K562 (cell line): ENCODE measurements at regions not wholly inside any gene's neighbourhood (a gene's known extent, or its start where the extent isn't known, plus 50 kb on each side); places are given as distances from the start of the nearest gene placed in this dataset.

Source experiments
- ATAC-seq: fragments of 200-7000 bp; cut with Tn5 transposase; 3 replicates; pipeline ENCODE4 v1.9.1; 2020; ENCODE audit warnings: moderate library complexity
- BruUV-seq: library from RNA; stranded (reverse); fragments of 400-500 nt; replicated peaks from 2 replicates; lab custom pipeline; 2021; lab: Mats Ljungman, UMichigan
- CTCF ChIA-PET: fragments of 300-600 bp; formaldehyde crosslinking; extraction: SDS; loops from one replicate; lab custom pipeline; 2021; ENCODE audit warnings: low intra/inter-chr PET ratio; lab: Yijun Ruan, JAX
- POLR2A ChIA-PET: fragments of 300-600, 350-650 bp; sonication (Branson Sonifier 250); formaldehyde crosslinking; extraction: SDS; loops from one replicate; lab custom pipeline; 2021; ENCODE audit warnings: antibody characterized with exemption, inconsistent platforms; lab: Yijun Ruan, JAX
- DNase-seq, 4 experiments: peaks; one replicate each; pipeline versions ENCODE4 v3.0.0 to v3.0.0-alpha.2; 2011 to 2018; ENCODE audit warnings: low spot score in 3 of 4, mixed read lengths in 3 of 4; ENCODE audit errors: extremely low read depth in 1 of 4
- FAIRE-seq: peaks from 2 replicates; lab custom pipeline; 2011; peaks lifted over from hg19 to GRCh38; lab: Jason Lieb, UNC
- H2AFZ ChIP-seq: 2 replicates; pipeline ENCODE4 v1.6.0; 2011; ENCODE audit warnings: low read depth, low read length, control low read depth, inconsistent platforms
- H3K27ac ChIP-seq: fragments of 200-600 bp; 3 replicates; pipeline ENCODE4 v1.8.0; 2011; ENCODE audit warnings: low read depth, mild to moderate bottlenecking, control low read depth, inconsistent platforms, low read length, moderate library complexity, mixed read lengths; ENCODE audit errors: extremely low read depth
- H3K27me3 ChIP-seq, 2 experiments: fragments of 300-600 bp in 1 of 2; 2 replicates in 1 of 2; 3 replicates in 1 of 2; pipeline versions ENCODE4 v1.6.0 to v1.8.0; 2011; ENCODE audit warnings: inconsistent platforms in 2 of 2, low read length in 2 of 2, mild to moderate bottlenecking in 1 of 2, mixed read lengths in 1 of 2, moderate library complexity in 1 of 2; ENCODE audit not compliant: control insufficient read depth in 2 of 2, insufficient read depth in 2 of 2
- H3K36me3 ChIP-seq: fragments of 300-600 bp; 3 replicates; pipeline ENCODE4 v1.8.0; 2011; ENCODE audit warnings: mild to moderate bottlenecking, low read length, inconsistent platforms; ENCODE audit not compliant: control insufficient read depth, insufficient read depth
- H3K4me1 ChIP-seq, 2 experiments: fragments of 200-600 bp in 1 of 2; replicated peaks in 1 of 2; 2 replicates in 1 of 2; 3 replicates in 1 of 2; pipeline versions ENCODE4 v1.5.1 to v1.8.0; 2011; ENCODE audit warnings: inconsistent platforms in 2 of 2, low read length in 2 of 2, mild to moderate bottlenecking in 1 of 2, mixed read lengths in 1 of 2, moderate library complexity in 1 of 2; ENCODE audit not compliant: control insufficient read depth in 2 of 2, insufficient read depth in 2 of 2
- H3K4me2 ChIP-seq: 2 replicates; pipeline ENCODE4 v1.6.1; 2011; ENCODE audit warnings: low read length, control low read depth, inconsistent platforms, mixed read lengths; ENCODE audit not compliant: insufficient read depth
- H3K4me3 ChIP-seq: fragments of 200-600 bp; sonication (generic), shearing (Covaris generic); 2 replicates; pipeline ENCODE4 v1.5.1; 2016; ENCODE audit warnings: control low read depth, inconsistent platforms
- H3K79me2 ChIP-seq: fragments of 200-600 bp; 3 replicates; pipeline ENCODE4 v1.8.0; 2011; ENCODE audit warnings: low read length, inconsistent platforms; ENCODE audit not compliant: control insufficient read depth, insufficient read depth
- H3K9ac ChIP-seq, 2 experiments: 2 replicates each; pipeline versions ENCODE4 v1.6.0 to v1.6.1; 2011; ENCODE audit warnings: low read depth in 2 of 2, low read length in 2 of 2, control low read depth in 1 of 2, inconsistent platforms in 1 of 2, mild to moderate bottlenecking in 1 of 2, mixed read lengths in 1 of 2; ENCODE audit not compliant: insufficient read depth in 1 of 2
- H3K9me1 ChIP-seq: one replicate; pipeline ENCODE4 v1.6.0; 2011; ENCODE audit warnings: inconsistent platforms, mild to moderate bottlenecking, low read length, moderate library complexity; ENCODE audit not compliant: control insufficient read depth, insufficient read depth
- H3K9me3 ChIP-seq: replicated peaks from 2 replicates; pipeline ENCODE4 v1.5.1; 2011; ENCODE audit warnings: low read depth, low read length, inconsistent platforms; ENCODE audit not compliant: control insufficient read depth, insufficient read depth
- H4K20me1 ChIP-seq: replicated peaks from 2 replicates; pipeline ENCODE4 v1.6.1; 2011; ENCODE audit warnings: low read length, inconsistent platforms, mixed read lengths; ENCODE audit not compliant: control insufficient read depth, insufficient read depth
- BACH1 ChIP-seq: fragments of 200-800 bp; sonication (Bioruptor generic); IDR thresholded peaks from 2 replicates; pipeline ENCODE4 v1.6.1; 2016; ENCODE audit warnings: missing genetic modification characterization, missing compliant biosample characterization
- CCAR2 ChIP-seq: fragments of 200-400 bp; formaldehyde crosslinking; IDR thresholded peaks from 2 replicates; pipeline ENCODE4 v1.6.1; 2017; ENCODE audit warnings: mild to moderate bottlenecking, low read depth, low read length
- E2F8 ChIP-seq: fragments of 450-650 bp; IDR thresholded peaks from 2 replicates; pipeline ENCODE4 v1.7.1; 2018; ENCODE audit warnings: mild to moderate bottlenecking, low read depth; ENCODE audit not compliant: partially characterized antibody
- EP300 ChIP-seq: IDR thresholded peaks from 2 replicates; pipeline ENCODE4 v1.6.1; 2012; ENCODE audit warnings: low read length, improper control_type of control experiment
- GABPA ChIP-seq: fragments of 200-800 bp; sonication (Bioruptor generic); conservative IDR thresholded peaks from 2 replicates; pipeline ENCODE4 v1.6.1; 2016; ENCODE audit warnings: low read depth, missing genetic modification characterization, missing compliant biosample characterization
- HNRNPL ChIP-seq: fragments of 200-400 bp; formaldehyde crosslinking; IDR thresholded peaks from 2 replicates; pipeline ENCODE4 v1.6.1; 2017; ENCODE audit warnings: low read depth, mild to moderate bottlenecking, low read length
- PTBP1 ChIP-seq: fragments of 200-400 bp; formaldehyde crosslinking; IDR thresholded peaks from 2 replicates; pipeline ENCODE4 v1.6.1; 2017; ENCODE audit warnings: low read depth, low read length
- ZNF561 ChIP-seq: fragments of 450-650 bp; formaldehyde crosslinking; conservative IDR thresholded peaks from 2 replicates; pipeline ENCODE4 v1.4.0; 2020; ENCODE audit warnings: mild to moderate bottlenecking, moderate library complexity
- WGBS: fragments of 100-300 bp; shearing (Covaris generic); methylation state at CpG from one replicate; pipeline ENCODE4 v1.1.6; 2016; ENCODE audit warnings: low coverage, mixed read lengths; ENCODE audit not compliant: insufficient coverage; ENCODE audit errors: missing lambda C conversion rate; 5-methylcytosine and 5-hydroxymethylcytosine counted together
- in situ Hi-C: fragments of 300-500 bp; cut with MboI; formaldehyde crosslinking; loops from 4 replicates; pipeline ENCODE4 v1.15.0; 2018; ENCODE audit warnings: inconsistent platforms, mixed read lengths
- intact Hi-C: fragments of 100-400 bp; cut with micrococcal nuclease; formaldehyde crosslinking; loops from 2 replicates; pipeline ENCODE4 v1.14.2; 2022
- TF ChIP-seq, protein P1 (sequence below): fragments of 450-650 bp; conservative IDR thresholded peaks from 2 replicates; pipeline ENCODE4 v1.6.1; 2016; ENCODE audit warnings: missing genetic modification characterization, low read depth, mild to moderate bottlenecking, missing compliant biosample characterization, moderate library complexity

- TF ChIP-seq E2F8: no peak
Observed at GRCh38 chr6:131387562-131388447, 185.2 kb upstream of the ARG1 start (continued).

DNA sequence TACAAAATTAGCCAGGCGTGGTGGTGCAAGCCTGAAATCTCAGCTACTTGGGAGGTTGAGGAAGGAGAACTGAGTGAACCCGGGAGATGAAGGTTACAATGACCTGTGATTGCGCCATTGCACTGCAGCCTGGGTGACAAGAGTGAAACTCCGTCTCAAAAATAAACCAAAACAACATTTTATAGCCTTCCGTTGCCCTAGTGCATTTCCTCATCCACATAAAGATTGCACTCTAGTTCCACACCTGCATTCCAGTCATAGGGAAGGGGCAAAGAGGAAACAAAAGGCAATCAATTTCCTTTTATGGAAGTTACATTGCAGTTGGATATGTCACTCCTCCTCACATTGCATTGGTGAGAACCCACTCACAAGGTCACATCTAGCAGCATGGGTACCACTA, 182.7 kb upstream of the ARG1 start:
- intact Hi-C loops: no loop called here
- WGBS: 3% methylated on average over 5 of the region's 5 CpGs
- DNase-seq (no peak), FAIRE-seq (no peak), ATAC-seq (no peak)
- POLR2A ChIA-PET: no interaction called here
- H3K27me3 ChIP-seq: peaks cover 0 to 5% of the 10 kb centered on the region in 2 experiments; a peak in 2 of 5 replicates
- no peak overlapping the region for H3K27ac ChIP-seq
- no peaks in the 10 kb centered on the region for H4K20me1 ChIP-seq
- no peaks in the 10 kb centered on the region for H3K4me1 ChIP-seq
- no peak overlapping the region for H3K4me3 ChIP-seq
- no peaks in the 10 kb centered on the region for H3K9me1 ChIP-seq
- no peak overlapping the region for H2AFZ ChIP-seq
- TF ChIP-seq HNRNPL (no peak), CCAR2 (no peak), PTBP1 (no peak), ZNF561 (CRISPR knock-in tag) (no peak), GABPA (tag) (no peak), EP300 (no peak), BACH1 (tag) (no peak)
- TF ChIP-seq, protein P1, sequence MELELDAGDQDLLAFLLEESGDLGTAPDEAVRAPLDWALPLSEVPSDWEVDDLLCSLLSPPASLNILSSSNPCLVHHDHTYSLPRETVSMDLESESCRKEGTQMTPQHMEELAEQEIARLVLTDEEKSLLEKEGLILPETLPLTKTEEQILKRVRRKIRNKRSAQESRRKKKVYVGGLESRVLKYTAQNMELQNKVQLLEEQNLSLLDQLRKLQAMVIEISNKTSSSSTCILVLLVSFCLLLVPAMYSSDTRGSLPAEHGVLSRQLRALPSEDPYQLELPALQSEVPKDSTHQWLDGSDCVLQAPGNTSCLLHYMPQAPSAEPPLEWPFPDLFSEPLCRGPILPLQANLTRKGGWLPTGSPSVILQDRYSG: no peak
- no TSS peak for BruUV-seq
- no peaks in the 10 kb centered on the region for H3K79me2 ChIP-seq
- H3K36me3 ChIP-seq: no peaks in the 10 kb centered on the region
- in situ Hi-C loops: no loop called here
- no peaks in the 10 kb centered on the region for H3K9me3 ChIP-seq
- CTCF ChIA-PET: no interaction called here
- no peak overlapping the region for H3K4me2 ChIP-seq
- H3K9ac ChIP-seq: no peak overlapping the region
